ENCODE measurements at regions not wholly inside any gene's neighbourhood (a gene's known extent, or its start where the extent isn't known, plus 50 kb on each side); places are given as distances from the start of the nearest gene placed in this dataset.

DNA sequence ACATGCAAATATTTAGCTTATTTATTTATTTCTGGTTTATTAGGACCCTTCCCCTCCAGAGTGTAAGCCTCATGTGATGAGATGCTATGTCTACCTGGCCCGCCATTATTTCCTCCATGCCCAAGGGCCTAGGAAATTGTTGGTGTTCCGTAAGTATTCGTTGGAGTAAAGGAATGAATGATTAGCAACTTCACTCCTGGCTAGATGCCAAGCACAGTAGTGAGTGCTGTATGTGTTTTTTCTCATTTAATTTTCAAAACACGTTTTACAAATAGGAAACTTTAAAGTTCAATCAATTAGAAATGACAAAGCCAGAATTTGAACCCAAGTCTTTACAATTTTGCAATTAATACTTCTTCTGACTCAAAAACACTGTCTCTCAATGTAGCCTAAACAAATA is 253.8 kb downstream of the BCAT1 start:
- Histone ChIP-seq H3K27ac (no peak overlapping the region), H3K4me1 (no peaks in the 10 kb centered on the region), H3K27me3 (no peaks in the 10 kb centered on the region), H3K4me3 (no peak overlapping the region), H3K9me3 (no peaks in the 10 kb centered on the region), H3K36me3 (no peaks in the 10 kb centered on the region)
- no peak for TF ChIP-seq POLR2AphosphoS5 (IDR thresholded peaks at IDR 0.05)
- no peak for TF ChIP-seq POLR2A (IDR thresholded peaks at IDR 0.05)
- TF ChIP-seq, protein P1, sequence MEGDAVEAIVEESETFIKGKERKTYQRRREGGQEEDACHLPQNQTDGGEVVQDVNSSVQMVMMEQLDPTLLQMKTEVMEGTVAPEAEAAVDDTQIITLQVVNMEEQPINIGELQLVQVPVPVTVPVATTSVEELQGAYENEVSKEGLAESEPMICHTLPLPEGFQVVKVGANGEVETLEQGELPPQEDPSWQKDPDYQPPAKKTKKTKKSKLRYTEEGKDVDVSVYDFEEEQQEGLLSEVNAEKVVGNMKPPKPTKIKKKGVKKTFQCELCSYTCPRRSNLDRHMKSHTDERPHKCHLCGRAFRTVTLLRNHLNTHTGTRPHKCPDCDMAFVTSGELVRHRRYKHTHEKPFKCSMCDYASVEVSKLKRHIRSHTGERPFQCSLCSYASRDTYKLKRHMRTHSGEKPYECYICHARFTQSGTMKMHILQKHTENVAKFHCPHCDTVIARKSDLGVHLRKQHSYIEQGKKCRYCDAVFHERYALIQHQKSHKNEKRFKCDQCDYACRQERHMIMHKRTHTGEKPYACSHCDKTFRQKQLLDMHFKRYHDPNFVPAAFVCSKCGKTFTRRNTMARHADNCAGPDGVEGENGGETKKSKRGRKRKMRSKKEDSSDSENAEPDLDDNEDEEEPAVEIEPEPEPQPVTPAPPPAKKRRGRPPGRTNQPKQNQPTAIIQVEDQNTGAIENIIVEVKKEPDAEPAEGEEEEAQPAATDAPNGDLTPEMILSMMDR (IDR thresholded peaks at IDR 0.05), result no peak
- intact Hi-C loops (cut with DNase I; ENCODE audit: low total_unique reads), result no loop called here
- DNase-seq (ENCODE audit: low spot score in 2 of 2), result no peak

DNA sequence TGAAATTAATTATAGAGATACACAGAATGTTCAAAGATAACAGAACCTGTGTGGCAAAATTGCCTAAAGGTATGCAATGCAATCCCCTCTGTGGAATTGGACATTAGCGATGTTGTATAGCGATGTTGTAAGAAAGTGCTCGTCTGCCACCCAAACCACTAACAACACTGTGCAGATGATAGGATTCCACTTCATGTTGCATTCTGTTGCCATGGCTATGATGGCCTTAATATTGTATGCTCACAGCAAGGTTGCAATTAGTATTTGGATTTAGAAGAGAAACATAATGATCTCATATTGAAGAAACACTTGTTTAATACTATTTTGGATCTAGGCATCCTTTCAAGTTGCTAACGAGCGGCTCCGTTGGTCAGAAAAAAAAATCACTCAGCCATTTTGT is 260.3 kb downstream of the BCAT1 start:
- intact Hi-C loops (cut with DNase I; ENCODE audit: low total_unique reads), result no loop called here
- no peak overlapping the region for H3K4me3 ChIP-seq
- no peak for DNase-seq (ENCODE audit: low spot score in 2 of 2)
- H3K27me3 ChIP-seq, result no peaks in the 10 kb centered on the region
- TF ChIP-seq POLR2A (IDR thresholded peaks at IDR 0.05), result no peak
- TF ChIP-seq POLR2AphosphoS5 (IDR thresholded peaks at IDR 0.05), result no peak
- TF ChIP-seq, protein P1 (IDR thresholded peaks at IDR 0.05), result no peak
- H3K36me3 ChIP-seq, result no peaks in the 10 kb centered on the region
- H3K9me3 ChIP-seq, result peaks cover 0 to 6% of the 10 kb centered on the region in 2 donors
- no peaks in the 10 kb centered on the region for H3K4me1 ChIP-seq
- no peak overlapping the region for H3K27ac ChIP-seq

DNA sequence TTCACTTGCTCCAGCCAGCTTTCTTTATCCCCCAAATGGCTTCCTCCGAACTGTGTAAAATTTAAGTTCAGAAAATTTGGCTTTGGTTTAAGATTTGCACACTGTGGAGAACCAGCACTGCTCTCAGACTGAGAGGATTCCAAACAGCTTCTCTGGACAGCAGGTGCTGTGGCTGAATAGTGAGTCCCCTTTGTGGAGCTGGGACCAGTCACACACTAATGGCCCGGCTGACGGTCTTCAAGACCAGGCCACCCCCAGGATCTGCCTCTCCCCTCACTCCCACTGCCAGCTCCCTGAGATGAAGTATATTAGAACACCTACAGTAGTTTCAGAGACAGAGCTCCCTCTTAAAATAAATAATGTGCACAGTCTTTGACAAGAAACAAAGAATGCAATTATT is 267.3 kb downstream of the BCAT1 start:
- intact Hi-C loops (cut with DNase I; ENCODE audit: low total_unique reads), result no loop called here
- Histone ChIP-seq H3K27ac (no peak overlapping the region), H3K36me3 (no peaks in the 10 kb centered on the region), H3K9me3 (peaks cover 0 to 6% of the 10 kb centered on the region in 2 donors), H3K4me1 (no peaks in the 10 kb centered on the region), H3K4me3 (no peak overlapping the region), H3K27me3 (no peaks in the 10 kb centered on the region)
- TF ChIP-seq POLR2A (IDR thresholded peaks at IDR 0.05) (no peak), POLR2AphosphoS5 (IDR thresholded peaks at IDR 0.05) (no peak)
- TF ChIP-seq, protein P1 (IDR thresholded peaks at IDR 0.05), result no peak
- DNase-seq (ENCODE audit: low spot score in 2 of 2), result no peak

DNA sequence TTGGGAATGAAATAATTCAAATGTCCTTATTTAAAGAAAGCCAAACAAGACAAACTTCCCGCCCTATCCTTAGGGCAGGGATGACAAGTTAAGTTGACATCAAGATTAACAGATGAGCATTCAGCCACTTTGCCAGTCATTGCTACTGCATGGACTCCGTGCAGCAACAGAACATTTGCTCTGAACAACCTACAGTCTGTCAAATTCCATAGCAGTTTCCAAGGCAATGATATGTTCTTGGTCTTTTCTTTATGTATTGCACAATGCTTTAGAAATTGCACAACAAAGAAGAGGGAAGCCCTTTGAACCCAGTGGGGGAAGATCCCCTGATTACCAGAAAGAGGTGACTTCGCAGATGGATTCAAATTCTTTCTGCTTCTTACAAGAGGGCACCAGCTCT is 269.8 kb downstream of the BCAT1 start:
- H3K4me1 ChIP-seq, result no peaks in the 10 kb centered on the region
- TF ChIP-seq POLR2A (IDR thresholded peaks at IDR 0.05) (no peak), POLR2AphosphoS5 (IDR thresholded peaks at IDR 0.05) (no peak)
- TF ChIP-seq, protein P1 (IDR thresholded peaks at IDR 0.05), result no peak
- intact Hi-C loops (cut with DNase I; ENCODE audit: low total_unique reads), result no loop called here
- H3K27me3 ChIP-seq, result no peaks in the 10 kb centered on the region
- H3K27ac ChIP-seq, result no peak overlapping the region
- no peak for DNase-seq (ENCODE audit: low spot score in 2 of 2)
- no peaks in the 10 kb centered on the region for H3K36me3 ChIP-seq
- H3K9me3 ChIP-seq, result no peaks in the 10 kb centered on the region
- no peak overlapping the region for H3K4me3 ChIP-seq

DNA sequence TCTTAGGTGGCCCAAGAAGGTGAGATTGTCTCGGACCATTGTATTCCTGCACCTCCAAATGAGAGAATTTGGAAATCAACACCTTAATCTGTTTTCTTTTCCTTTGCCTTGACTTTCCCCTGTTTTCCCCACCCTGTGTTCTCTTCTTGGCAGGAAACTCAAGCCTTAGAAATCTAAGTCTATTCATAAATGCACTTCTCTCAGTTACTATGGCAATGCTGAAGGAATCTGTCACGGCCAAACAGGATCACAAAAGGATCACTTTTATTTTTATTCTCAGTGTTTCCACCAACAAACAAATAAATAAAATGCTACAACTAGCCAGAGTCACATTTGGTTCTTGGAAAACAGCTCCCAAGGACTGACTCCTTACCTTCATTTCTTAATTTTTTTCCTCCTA is 270.5 kb downstream of the BCAT1 start:
- no peak for TF ChIP-seq POLR2AphosphoS5 (IDR thresholded peaks at IDR 0.05)
- TF ChIP-seq POLR2A (IDR thresholded peaks at IDR 0.05), result no peak
- TF ChIP-seq, protein P1 (IDR thresholded peaks at IDR 0.05), result no peak
- DNase-seq (ENCODE audit: low spot score in 2 of 2), result no peak
- intact Hi-C loops (cut with DNase I; ENCODE audit: low total_unique reads), result no loop called here

More for the DNA sequence above, 270.5 kb downstream of the BCAT1 start:
- no peaks in the 10 kb centered on the region for H3K36me3 ChIP-seq
- no peaks in the 10 kb centered on the region for H3K4me1 ChIP-seq
- H3K27me3 ChIP-seq, result no peaks in the 10 kb centered on the region
- H3K4me3 ChIP-seq, result no peak overlapping the region
- no peaks in the 10 kb centered on the region for H3K9me3 ChIP-seq
- H3K27ac ChIP-seq, result no peak overlapping the region

Data from breast epithelium (tissue), 4 donors.